HG03432 (cell line): ENCODE measurements at regions not wholly inside any gene's neighbourhood (a gene's known extent, or its start where the extent isn't known, plus 50 kb on each side); places are given as distances from the start of the nearest gene placed in this dataset.

Source experiments
- ATAC-seq: cut with Tn5 transposase; IDR thresholded peaks from one replicate; pipeline ENCODE4 v1.9.1; 2021; ENCODE audit warnings: mild to moderate bottlenecking, moderate library complexity; ENCODE audit not compliant: unreplicated experiment

DNA sequence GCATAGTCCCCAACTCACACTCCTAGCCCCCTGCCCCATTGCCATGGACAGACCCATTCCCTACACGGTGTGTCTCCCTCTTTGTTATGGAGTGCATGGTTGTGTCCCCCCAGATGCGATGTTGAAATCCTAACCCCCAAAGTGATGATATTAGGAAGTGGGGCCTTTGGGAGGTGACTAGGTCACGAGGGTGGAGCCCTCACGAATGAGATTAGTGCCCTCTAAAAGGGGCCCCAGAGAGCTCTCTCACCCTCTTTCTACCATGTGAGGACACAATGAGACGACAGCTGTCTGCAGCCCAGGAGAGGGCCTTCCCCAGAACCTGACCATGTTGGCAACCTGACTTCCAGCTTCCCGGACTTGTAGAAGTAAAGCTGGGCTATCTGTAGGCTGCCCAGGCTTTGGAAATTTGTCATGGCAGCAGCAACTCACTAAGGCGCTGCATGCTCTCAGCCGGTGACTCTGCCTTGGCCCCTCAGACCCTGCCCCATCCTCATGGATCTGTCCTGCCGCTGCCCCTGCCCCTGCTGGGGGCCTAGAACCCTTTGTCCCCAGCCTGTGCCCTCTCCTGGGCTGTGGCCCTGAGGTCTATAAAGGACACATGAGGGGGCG is 318.1 kb upstream of the RTL1 start:
- ATAC-seq = no peak

DNA sequence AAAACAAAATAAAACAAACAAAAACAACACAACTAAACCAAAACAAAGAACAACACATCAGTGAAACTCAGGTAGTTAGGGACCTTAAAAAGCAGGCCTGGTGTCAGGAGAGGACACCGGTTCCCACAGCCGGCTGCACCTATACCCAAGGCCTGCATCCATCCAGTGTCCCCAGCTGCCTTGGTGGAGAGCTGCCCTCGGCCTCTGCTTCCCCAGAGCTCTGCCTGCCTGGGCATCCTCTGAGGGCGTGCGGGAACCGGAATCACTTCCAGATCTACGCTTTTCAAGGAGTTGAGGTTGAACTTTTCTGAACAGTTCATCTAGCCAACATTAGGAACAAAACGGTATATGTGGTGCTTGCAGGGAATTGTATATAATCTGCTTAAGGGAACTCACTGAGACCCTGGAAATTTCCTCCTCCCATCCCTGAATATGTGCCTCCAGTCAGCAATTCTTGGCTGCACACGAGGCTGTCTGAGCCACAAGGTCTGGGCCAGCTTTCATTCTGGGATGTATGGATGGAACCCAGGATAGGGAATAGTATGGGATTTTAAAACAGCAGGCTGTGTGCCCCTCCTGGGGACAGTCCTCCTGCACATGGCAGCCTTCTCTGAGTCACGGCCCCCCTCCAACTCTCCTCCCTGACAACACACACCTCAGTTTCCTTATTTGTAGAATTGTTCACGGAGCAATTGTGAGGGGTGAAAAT is 319.0 kb upstream of the RTL1 start:
- ATAC-seq = no peak

DNA sequence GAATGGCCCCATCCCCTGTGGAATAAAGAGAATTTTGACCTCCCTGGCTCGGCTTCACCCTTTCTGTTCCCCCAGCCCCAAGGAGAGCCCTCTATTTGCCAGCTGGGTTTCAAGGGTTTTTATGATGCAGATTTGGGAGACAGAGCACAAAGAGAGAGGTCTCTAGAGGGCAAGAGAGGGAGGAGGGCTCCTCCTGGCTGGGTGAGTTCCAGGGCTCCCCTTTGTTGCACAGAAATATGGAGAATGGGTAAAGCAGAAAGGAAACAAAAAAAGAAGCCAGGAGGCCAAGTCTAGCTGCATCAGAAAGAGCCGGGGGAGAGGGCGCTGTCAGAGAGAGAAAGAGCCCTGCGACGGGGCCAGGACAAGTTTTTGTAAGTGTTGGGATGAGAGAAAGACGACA is 319.6 kb upstream of the RTL1 start:
- ATAC-seq = no peak

DNA sequence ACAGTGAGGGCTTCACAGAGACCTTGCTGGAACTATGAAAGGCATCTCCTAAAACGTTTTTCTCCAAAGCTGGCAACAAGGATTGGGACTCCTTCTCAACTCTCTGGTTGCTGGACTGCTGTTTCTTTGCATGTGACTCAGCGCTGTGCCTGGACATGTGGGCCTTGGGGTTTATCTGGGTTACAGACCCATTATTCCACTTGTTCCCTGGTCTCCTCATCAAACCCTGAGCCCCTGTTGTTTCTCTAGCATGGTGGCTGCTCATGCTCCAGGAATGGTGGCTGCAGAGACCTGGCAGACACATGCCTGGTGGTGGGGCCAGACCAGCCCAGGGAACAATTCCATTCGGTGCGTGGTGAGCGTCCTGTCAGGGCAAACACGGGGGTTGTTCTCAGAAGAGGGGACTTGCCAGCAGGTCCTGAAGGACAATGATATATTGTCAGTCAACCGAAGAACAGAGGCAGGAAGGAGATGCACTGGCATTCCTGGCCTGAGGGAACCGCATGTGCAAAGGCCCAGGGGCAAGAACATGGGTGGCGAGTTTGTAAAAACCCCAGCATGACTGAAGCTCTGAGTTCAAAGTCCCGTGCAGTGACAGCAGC is 320.1 kb upstream of the RTL1 start:
- no peak for ATAC-seq

DNA sequence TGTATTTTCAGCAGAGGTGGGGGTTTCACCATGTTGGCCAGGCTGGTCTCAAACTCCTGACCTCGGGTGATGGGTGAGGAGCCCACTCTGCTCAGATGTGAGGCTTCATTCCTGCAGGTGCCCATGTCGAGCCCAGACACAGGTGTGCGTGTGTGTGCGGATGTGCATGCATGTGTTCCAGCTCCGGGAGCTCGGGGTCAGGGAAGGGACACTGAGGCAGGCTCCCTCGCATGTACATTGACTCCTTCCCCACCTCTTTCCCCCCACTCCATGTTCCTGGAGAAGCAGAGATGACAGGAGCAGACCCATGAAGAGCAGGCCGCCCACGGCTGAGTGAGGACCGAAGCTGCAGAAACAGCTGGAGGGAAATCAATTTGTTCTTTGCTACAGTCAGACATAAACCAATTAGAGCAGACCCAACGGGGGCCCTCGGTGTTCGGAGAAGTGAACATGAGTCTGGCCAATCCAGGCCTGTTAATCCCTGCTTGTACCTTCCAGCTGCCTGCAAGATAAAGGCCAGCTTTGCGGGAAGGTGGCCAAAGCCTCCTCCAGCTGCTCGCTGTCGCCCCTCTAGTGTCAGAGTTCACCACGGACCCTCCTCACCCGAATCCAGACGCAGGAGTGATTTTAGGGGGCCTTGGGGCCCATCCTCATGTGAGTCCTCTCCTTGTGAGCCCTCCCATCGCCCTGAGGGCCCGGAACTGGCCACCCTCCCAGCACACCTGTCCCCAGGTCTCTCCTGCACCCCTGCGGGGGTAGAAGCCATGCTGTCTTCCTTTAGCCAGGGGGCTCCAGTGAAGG is 321.0 kb upstream of the RTL1 start:
- no peak for ATAC-seq

DNA sequence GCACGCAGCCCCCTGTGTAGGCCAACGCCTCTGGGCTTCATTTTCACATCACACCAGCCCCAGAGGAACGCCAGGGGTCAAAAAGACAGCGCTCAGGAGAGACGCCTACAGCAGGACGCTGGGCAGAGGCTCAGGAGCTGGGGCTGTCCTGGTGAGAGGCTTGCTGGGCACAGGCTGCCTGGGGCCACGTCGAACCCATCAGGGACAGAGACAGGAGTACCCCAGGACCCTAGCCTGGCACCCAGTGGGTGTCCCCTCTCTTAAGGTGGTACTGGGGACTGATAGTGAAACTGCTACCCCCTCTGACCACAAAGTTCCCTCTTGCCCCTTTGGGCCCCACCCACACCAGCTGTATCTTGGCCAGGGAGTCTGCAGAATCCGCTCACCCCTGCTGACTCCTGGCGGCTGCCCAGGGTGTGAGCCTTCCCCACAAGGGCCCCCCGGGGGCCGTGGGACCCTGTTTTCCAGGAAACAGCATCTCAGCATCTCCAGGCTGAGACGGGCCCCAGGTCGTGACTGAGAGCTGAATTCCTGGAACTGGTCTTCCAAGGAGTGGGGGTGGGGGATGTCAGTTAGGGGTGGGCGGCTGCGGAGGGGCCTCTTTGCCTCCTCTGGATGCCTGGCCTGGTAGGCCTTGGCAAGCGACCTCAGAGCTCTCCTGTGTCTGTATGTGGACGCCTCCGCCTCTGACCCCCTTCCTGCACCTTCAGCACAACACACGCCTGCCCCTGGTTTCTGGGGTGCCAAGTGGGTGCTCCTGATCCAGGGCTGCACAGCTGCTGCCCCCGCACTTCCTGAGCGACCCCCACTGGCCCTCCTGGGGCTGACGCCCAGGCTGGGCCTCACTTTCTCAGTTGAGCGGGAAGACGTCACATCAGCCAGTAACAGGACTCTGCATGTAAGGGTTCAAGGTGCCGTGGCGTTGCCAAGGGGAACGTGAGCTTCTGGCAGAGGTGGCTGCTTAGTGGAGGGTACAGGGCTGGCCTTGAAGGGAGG is 321.9 kb upstream of the RTL1 start:
- ATAC-seq = no peak

DNA sequence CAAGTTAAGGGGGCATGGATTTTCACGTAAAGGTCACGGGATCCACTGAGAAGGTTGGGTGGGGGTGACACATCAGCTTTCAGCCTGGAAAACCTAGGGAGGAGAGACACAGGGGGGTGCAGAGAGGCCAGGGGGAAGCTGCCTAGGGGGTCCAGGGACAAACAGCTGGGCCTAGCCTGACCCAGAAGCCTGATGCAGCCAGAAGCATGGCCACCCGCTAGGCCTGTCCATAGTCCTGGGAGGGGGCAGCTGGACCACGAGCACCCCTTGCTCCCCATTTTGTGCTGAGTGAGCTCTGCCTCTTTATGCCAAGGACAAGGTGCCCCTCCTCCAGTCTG is 322.7 kb upstream of the RTL1 start:
- ATAC-seq = no peak

DNA sequence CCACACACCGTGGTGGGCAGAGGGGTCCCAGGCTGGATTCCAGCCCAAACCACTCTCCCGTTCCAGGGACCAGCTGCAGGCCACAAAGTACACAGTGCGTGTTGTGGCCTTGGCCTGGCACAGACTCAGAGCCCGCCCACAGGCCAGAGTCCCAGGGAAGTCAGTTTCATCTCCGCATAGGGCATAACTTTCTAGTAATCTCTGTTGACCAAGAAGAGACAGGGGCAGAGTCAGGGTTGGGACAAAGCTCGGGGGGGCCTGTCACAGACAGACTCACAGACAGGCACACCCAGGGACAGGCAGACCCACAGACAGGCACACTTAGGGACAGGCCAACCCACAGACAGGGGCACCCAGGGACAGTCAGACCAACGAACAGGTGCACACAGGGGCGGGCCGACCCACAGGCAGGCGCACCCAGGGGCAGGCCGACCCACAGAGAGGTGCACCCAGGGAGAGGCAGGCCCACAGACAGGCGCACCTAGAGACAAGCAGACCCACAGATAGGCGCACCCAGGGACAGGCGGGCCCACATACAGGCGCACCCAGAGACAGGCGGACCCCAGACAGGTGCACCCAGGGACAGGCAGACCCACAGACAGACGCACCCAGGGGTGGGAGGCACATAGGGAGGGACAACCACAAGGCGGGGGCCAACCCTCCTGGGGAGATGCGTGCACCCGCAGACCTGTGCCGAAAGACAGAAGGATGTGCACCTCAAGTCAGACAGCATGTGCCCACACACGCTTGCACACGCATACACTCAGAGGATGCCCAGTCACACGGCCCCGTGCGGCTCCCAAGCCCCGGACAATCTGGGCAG is 323.3 kb upstream of the RTL1 start:
- ATAC-seq = no peak

DNA sequence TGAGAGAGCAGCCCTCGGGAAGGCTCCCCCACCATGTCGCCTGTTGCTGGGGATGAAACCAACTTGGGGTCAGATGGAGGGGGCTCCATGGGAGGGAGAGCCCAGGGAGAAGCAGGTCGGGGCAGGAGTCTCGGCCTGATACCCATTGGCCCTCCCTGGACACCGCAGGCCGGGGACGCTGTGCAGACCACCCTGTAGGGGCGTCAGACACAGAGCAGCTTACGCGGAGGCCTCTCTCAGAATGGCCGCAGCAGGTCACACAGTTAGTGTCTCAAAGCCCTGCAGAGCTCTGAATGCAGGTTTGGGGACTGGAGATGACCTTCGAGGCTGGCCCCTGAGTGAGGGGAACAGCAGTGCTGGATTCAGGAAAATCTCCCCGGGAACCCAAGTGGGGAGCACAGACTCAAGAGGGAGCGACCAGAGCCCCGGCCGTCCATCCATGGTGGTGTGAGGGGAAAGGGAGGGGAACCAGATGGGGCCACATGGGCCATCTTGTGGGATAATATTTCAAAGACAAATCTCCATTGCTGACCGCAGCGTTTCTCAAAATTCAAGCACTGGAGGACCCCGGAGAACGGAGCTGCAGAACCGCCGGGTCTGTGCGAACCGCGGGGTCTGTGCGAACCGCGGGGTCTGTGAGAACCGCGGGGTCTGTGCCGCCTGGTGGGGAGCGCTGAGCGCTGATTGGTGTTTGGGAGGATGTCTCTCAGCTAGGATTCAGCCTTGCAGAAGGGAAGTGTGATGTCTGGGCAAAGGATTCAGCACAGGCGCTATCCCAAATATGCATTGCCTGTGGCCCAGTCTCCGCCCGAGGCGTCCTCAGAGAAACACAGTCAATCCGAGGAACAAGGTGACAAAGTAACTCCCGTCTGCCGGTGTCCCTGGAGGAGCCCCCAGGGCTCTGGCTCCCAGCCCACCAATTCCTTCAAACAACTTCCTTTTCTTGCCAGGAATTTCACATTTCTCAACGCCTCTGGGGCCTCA is 324.4 kb upstream of the RTL1 start:
- ATAC-seq = no peak

DNA sequence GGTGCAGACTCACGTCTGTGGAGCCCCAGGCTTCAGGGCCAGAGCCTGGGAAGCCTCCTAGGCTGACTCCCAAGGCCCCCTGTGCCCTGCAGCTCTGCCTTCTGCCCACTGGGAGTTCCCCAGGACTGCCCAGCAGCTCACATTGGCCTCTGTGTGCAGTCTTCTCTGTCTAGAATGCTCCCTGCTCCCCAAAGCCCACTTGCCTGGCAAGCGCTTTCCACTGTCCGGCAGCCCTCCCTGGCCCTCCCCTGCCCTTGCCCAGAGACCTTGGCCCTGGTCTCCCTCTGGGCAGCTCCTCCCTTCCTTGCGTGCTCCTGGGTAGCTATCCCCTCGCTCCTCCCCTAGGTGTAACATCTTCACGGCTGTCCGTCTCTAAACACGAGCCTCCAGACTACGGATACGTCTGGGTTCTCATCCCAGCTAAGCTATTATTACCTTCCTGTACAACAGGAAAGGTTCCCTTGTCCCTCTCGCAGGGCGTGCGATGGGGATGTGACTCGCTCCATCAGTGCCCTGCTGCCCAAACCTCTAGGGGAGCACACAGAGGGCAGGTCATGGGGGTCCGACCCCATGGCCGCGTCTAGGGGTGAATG is 325.5 kb upstream of the RTL1 start:
- ATAC-seq = no peak

DNA sequence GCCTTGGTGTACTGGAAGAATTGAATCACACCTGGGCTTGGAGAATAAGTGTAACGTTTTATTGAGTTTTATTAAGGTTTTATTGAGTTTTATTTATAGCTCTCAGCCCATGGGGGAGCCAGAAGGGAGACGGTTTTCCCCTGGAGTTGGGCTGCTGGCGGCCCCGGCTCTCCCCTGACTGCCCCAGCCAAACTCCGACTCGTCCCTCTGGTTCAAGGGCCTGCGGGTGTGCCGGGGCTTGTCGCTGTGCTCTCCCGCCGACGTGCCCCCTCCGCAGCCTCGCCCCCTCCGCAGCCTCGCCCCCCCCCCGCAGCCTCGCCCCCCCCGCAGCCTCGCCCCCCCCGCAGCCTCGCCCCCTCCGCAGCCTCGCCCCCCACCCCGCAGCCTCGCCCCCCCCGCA is 326.1 kb upstream of the RTL1 start:
- no peak for ATAC-seq

DNA sequence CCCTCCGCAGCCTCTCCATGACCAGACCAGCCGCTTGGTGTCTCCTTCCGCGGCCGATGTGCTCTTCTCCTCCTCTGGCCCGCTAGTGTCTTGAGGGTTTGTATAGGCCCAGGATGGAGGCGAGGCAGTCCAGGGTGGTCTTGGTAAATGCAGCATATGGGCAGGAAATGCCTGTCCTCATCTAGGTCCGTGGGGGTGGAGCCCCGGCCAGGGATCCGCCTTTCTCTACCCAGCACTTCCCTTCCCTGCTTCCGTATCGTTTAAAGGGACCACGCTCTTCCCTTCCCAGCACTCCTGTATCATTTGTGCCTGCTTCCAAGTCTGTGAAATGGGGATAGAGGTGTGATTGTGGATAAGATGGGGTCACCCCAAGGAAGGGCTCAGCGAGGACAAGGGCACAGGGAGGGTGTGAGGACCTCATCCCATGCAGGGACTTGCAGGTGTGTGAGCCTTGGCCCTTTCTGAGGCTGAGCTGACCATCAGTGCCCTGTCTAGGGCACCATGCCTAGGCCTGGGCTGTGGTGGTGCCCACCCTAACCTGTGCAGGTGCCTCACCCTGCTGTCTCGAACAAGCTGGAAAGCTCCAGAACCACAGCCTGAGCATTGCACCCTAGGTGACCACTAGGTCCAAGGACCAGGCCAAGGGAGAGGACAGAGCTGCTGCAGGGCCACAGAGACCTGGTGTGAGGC is 326.8 kb upstream of the RTL1 start:
- no peak for ATAC-seq

DNA sequence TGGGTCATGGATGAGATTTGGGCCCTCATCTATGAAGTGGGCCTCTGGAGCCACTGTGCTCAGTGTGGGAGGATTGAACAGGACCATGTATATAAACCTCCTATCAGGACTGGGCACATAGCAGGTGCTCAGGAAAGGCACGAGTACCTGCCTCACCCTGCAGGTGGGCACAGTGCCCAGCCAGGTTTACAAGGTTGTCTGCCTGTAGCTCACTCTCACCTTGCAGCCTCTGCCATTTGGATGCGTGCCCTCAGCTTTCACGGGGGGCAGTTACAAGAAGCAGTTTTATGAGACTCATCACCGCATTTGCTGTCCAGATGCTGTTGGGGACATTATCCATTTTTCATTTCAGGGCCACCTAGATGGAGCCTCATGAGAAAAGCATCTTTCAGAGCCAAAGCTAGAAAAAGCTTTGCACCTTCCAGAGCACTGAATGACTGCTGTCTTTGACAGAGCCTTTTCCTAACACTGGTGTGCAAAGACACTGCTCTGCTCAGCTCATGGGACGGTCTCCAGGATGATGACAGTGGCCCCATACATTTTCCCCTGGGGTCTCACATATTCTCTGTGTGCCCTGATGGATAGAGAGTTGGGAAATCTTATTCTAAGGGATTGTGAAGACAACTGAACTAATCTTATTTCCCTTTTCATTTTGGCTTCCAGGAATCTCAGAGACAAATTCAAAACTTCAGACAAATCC is 327.5 kb upstream of the RTL1 start:
- ATAC-seq = no peak

DNA sequence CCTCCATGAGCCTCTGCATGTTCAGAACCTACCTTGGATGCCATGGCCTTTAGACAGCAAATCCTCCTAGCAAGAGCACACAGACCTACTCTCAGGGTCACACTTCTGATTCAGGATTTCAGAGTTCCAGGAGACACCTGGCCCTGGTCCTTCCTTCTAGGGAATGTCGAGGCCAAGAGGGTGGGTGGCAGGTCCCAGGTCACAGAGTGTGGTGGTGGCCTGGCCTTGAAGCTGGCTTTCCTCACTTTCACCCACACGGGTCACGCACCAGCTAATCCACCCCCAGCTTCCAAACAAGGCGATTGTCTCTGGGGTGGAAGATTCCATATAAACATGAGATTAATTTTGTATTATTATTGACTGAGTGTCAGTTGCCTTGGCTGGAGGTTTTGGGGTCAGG is 328.3 kb upstream of the RTL1 start:
- no peak for ATAC-seq

DNA sequence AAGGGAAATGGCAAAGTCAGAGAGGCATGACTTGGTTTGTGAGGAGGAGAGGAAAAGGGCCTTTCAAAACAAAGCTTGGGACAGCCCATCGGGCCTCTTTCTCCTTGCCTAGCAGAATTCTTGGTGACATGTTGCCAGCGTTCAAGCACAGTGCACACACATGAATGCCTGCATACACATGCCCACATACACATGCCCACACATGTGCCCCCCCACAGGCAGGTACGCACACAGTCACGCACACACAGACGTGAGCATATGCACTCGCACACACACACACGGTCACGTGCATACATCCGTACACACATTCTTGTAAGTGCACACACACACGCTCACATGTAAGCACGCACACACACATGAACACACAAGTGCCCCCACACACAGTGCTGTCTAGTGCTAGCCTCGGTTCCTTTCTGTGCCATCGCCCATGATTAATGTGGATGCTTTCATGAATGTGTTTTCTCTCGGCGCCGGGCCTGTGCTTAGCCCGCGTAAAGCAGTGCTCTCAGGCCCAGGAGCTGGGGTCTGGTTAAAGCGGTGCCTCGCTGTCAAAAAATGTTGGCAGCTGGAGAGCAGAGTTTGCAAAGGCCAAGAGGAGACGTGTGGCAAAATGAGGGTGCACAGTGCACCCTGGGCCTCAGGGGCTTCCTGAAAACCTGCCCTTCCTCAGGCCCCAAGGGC is 328.8 kb upstream of the DIO3 start:
- no peak for ATAC-seq

DNA sequence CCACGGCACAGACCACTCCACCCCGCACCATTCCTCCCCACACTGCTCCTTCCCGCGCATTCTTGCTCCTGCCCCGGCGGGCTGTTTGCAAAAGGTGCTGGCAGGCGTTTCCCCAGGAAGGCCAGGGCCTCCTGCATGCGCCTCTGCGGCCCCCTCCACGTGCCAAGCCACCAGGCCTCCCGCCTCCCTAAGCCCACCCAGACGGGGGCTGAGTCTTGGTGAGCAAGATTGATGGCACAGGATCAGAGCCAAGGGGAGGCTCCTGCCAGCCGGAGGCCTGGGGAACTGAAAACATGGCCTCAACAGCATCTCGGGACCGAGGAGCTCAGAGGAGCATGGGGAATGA is 328.3 kb upstream of the DIO3 start:
- ATAC-seq = no peak

DNA sequence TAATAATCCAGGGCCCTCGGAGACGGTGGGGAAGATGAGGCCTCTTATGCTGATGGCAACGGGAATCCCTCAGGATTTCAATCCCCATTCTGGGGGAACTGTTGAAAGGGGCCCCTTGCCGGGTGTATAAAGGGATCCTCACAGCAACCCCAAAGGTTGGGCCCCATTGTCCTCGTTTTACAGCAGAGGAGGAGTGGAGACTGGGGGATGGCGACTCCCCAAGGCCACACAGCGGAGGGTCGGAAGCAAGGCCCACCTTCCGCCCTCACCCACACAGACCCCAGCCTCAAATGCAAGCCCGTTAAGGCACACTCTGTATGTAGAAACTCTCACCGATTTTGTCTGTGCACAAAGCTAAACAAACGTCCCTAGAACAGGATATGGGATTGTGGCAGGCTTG is 327.9 kb upstream of the DIO3 start:
- no peak for ATAC-seq
